GF-D8 (cell line): ENCODE measurements at regions not wholly inside any gene's neighbourhood (a gene's known extent, or its start where the extent isn't known, plus 50 kb on each side); places are given as distances from the start of the nearest gene placed in this dataset.
"Not testable (repeated sequence)": the region's sequence is repeated elsewhere in the genome, so short reads cannot be mapped to it uniquely, and the experiment has no call there.

Experiments used
- DNase-seq: peaks from one replicate; lab custom pipeline; 2025; lab: John Stamatoyannopoulos, UW

DNA sequence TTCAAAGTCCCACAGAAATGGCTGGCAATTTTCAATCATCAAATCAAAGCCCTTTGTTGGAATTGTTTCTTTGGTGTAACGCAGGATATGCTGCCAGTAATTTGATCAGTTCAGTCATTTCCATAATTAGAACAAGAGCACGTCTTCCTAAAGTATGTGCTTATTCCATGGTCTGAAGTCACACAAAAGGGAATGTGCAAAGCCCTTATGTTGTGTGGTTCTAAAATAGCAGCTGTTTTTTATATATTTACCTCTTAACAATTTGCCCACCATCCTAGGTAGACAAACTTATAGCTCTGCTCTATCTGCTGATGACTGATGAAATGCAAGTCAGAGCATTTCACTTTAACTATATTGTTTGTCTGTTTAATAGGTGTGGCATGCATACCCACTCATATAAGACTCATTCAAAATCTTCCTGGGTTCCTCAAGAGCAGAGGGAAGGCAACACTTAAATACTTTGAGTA lies 176.1 kb upstream of the SLC38A2 start:
- no peak for DNase-seq

DNA sequence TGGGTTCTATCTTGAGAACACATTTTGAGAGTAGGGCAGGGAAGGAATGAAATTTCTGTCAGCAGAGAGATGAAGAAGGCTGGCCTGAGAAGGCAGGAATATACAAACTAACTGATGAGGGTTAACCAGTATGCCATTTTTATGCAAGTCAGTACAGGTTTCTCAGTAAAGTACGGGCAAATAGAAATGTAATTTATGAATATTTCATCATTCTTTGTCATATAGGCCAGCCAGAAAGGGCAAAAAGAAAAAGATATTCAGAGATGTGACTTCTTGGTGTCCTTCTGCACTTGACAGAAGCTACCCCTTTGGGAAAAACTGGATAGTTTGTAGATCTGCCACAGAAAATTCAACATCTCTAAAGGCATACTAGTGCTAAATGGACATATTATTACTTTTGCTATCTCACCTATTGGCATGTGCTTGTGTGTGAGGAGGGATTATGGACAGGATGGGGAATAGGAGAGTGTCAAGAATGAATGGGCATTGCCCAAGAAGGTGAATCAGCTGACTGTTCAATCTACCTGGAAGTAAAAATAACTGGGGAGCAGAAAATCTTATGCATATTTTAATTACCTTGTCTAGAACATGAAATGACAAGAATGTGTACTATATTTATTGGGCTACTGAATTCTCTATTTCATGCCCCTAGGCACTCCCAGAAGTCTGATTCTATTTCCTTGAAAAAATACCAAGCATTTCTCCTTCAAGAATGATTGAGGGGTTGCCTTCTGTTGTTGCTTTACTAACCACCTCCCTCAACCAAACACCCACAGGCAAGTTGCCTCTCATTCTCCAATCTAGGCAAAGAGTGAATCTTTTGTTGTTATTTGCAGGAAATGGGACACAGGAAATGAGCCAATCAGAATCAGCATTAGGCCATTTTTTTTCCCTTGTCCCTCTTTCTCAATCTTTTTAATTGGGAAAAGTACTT lies 175.1 kb upstream of the SLC38A2 start:
- DNase-seq = no peak

DNA sequence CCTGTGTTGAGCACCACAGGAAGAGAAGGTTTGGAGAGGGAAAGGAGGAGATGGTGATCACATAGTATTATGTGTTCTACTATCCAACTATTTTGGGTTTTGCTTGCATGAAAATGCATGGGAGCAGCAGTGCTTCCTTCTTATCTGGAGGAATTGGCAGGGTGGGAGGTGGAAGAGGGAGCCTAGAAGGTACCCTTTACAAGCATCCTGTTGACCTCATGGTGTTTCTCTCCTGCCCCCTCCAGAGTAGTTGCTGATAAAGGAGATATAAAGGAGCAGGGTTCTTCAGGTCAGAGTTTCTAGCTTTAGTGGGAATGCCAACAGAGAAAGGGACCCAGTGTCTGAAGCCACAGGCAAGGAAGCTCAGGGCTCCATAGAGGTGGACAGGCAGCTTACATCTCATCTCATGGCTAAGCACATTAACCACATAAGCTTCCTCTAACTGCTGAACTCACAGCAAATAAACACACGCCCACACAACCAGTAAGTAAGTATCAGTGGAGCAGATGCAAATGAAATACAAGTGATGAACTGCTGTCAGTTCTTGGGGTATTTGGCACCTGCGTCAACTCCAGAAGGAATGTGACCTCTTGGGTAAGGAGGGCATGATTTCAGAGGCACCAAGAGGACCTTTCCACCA lies 174.2 kb upstream of the SLC38A2 start:
- no peak for DNase-seq

DNA sequence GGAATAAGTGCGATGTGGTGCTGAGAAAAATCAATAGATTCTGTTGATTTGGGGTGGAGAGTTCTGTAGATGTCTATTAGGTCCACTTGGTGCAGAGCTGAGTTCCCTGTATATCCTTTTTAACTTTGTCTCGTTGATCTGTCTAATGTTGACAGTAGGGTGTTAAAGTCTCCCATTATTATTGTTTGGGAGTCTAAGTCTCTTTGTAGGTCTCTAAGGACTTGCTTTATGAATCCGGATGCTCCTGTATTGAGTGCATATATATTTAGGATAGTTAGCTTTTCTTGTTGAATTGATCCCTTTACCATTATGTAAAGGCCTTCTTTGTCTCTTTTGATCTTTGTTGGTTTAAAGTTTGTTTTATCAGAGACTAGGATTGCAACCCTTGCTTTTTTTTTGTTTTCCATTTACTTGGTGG lies 170.8 kb upstream of the SLC38A2 start:
- DNase-seq = not testable (repeated sequence)

- DNase-seq = no peak
These were observed 166.4 kb upstream of the SLC38A2 start for GRCh38 chr12:46538976-46539375.

DNA sequence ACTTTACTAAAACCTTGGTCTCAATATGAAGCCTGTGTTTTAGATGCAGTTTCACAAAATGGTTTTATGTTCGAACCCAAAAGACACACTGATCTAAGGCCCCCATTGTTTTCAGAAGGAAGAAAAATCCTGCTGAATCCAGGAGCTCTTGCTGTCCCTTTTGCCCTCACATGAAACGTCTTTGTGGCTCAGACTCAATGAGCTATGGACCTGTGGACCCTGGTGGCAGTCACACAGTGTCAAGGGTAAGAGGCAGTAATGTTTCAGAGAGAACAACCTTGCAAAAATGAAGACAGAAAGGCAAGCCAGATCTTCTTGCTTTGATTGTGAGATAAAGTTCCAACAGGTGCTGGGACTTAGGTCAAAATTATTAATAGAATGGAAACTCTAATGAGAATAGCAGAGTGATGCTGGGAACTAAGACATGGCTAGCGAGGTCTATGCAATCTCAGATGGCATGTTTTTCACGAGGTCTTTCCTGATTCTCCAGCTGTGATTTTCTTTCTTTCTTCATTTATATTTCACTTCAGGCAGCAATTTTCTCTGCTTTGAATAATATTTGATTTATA lies 164.9 kb upstream of the SLC38A2 start:
- DNase-seq = no peak

DNA sequence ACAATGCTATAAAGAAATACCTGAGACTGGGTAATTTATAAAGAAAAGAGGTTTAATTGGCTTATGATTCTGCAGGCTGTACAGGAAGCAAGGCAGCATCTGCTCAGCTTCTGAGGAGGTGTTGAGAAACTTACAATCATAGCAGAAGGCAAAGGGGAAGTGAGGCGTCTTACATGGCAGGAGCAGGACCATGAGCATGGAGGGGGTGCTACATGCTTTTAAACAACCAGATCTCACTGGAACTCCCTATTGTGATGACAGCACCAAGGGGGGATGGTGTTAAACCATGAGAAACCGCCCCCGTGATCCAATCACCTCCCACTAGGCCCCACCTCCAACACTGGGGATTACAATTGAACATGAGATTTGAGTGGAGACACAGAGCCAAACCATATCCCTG lies 163.7 kb upstream of the SLC38A2 start:
- DNase-seq = peak; percentile 29

GRCh38 chr12:46535907-46536306 lies 163.3 kb upstream of the SLC38A2 start:
- DNase-seq = no peak

DNA sequence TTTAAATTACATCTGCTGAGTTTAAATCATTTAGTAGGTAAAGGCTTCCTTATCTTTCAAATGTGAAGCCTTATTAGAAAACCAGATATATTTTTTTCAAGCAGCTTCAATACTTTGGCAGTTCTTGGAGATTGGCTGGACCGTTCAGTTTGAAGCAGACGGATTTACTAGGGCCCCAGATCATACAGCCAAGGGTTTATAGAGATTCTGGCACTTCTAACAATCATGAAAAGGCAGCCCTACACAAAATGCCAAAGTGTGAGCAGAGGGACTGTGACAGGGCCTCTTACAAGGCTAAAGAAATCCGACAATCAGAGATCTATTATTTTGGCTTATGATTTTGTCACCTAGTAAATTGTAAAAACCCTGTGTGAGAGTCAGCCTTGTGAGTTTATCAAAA lies 162.8 kb upstream of the SLC38A2 start:
- DNase-seq = no peak

- no peak for DNase-seq
These were observed 161.8 kb upstream of the SLC38A2 start for GRCh38 chr12:46534327-46534840.

DNA sequence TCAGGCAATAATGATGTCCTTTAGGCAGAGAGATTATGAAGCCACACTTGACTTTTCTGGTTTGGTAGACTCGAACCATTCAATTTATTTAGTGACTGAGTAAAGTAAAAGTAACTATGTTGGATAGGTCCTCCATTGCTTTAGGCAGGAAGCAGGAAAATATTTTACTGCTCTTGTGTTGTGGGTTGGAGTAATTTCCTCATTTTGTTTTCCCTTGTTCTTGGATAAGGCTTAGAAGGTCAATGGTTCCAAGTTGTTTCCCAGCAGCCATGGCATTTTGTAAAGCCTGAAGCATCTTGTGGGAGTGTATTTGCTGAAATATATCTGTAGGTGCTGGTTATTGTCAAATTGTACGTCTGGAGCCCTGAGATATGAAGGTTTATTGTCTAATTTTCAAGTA lies 161.2 kb upstream of the SLC38A2 start:
- no peak for DNase-seq

GRCh38 chr12:46531804-46532203 lies 159.2 kb upstream of the SLC38A2 start:
- no peak for DNase-seq

DNA sequence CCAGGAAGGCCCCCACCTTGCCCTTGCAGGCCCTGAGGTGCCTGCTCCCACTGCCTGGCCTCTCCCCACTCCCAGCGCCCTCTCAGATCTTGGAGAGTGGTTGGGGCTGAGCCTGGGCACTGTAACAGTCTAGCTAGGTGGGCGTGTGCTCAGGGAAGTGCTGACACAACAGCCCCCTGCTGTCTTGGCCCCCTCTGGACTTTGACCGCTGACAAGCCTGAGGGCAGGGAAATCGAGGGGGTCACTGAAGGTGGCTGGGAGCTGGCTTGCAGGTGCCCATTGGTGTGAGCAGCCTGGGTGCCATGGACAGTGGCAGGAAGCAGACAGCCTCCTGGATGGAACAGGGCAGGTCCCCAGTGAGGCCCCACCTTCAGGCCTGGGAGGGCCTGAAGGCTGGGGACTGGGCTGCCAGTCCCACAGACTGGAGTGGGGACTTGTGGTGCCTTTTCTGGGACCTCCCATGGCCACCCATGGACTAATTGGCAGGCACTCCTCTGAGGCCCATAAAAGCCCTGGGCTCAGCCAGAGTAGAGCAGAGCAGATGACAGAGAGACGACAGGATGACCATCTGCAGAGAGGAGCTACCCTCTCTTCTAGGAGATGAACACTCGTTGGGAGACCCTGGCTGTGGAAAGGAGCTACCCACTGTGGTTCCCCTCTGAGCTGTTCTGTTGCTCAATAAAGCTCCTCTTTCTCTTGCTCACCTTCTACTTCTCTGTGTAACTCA lies 158.6 kb upstream of the SLC38A2 start:
- DNase-seq = no peak

DNA sequence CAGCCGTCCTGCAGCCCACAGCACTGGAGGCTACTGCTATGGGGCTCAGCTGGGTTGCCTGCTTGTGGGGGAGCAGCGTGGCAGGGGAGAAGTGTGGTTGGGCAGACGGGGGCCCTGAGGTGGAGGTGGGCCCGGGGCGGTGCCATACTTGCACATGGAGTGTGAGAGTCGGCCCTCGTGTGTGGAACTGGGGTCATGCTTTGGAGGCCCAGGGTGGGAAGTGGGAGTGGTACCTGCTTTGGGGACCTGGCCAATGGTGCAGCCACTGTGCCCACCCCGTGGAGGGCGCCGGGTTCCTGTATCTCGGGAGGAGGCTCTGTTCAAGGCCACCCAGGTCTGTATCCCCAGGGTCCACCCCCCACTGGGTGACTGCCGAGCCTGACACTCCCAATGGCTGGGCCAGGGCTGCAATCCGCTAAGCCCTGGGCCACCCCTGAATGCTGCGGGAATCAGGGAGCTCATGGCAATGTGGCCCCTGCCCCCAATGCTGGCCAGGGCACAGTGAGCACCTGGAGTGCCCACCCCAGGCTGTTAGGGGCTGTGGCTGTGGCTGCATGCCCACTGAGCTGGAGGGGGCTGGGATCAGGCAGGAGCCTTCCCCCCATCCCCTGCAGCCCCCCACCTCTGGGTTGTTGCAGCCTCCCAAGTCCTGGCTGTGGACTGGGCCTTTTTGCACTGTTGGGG lies 157.9 kb upstream of the SLC38A2 start:
- DNase-seq = no peak

- DNase-seq = no peak
These were observed 153.7 kb upstream of the SLC38A2 start for GRCh38 chr12:46526233-46526632.

DNA sequence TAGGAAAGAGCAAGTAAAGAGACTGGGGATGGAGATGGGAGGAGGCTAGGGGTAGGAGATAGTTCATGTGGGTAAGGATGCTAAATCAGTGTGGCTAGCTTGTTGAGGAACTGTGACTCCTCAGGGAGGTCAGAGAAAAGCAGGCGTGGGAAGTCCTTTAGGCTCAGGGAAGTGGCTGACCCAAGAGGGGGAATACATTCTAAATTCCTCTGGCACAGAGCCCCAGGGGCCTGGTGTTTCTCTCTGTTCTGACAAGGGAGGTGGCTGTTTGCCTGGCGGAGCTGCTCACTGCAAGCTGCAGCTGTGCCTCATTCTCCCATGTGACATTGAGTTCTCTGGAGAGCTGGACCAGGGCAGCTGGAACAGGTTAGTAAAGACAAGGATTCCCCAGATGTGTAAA lies 152.2 kb upstream of the SLC38A2 start:
- no peak for DNase-seq

DNA sequence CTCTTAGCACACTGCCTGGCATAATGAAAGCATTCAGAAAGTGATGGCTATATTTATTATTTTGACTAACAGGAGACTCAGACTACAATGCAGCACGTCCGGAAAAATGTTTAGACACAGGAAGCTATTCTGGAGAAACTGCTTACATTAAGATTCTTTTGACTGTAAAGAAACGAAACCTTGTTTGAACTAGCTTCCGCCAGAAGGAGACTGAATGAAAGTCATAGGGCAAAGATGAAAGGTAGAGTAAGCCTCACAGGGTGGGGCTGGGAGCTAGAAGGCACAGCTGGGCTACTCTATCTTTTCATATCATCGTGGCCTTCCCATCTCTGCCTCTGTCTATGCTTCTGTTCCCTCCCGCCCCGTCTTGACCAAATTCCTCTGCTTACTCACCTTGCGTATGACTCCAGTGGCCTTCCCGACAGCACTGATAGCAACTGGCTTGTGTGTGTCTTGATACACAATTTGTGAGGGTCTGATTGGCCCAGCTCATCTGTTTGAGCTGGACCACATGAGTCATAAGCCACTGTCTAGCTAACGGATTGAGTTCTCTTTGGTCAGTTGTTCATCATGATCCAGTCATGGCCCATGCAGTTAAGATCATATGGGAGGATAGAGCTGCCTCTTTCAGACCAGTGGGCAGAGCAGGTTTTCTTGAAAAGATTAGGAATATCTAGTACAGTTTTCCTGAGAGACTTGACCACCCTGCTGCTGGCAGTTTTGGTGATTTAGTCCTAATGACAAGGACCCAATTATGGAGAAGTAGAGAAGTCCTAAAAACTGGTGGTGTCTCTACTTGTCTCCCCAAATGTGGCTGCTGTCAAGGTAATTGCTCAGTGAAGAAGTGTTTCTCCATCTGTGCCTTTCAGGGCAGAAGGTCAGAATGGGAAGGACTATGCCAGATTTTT lies 151.5 kb upstream of the SLC38A2 start:
- no peak for DNase-seq

DNA sequence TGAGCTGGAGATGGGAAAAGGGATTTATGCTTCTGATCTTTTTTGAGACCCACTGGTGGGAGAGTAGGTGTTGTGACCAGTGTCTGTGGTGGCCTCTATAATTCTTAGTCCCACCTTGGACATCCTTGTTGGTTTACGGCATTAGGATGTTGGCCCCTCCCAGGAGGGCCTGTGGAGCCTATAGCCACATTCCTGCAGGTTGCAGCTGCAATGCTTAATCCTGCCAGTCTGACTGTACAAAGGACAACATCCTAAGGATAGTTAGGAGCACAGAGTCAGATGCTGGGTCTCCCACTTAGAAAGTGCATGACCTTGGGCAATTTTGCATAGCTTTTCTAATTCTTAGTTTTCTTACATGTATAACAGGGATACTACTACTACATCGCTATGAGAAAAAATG lies 150.9 kb upstream of the SLC38A2 start:
- no peak for DNase-seq

GRCh38 chr12:46522071-46522470 lies 149.5 kb upstream of the SLC38A2 start:
- no peak for DNase-seq

- no peak for DNase-seq
These were observed 148.6 kb upstream of the SLC38A2 start for GRCh38 chr12:46521145-46521544.
